Osteoblast (primary cell): ENCODE measurements at regions not wholly inside any gene's neighbourhood (a gene's known extent, or its start where the extent isn't known, plus 50 kb on each side); places are given as distances from the start of the nearest gene placed in this dataset.
A peak's percentile ranks its signal among the peaks of the same experiment; 100 is the strongest.

ENCODE experiments used
- DNase-seq: peaks from one replicate; pipeline ENCODE4 v3.0.0; 2011; ENCODE audit warnings: low spot score, mixed read lengths; ENCODE audit not compliant: insufficient read length; ENCODE audit errors: missing footprints
- H2AFZ ChIP-seq: 2 replicates; pipeline ENCODE4 v1.6.0; 2011; ENCODE audit warnings: mild to moderate bottlenecking, low read length
- H3K27ac ChIP-seq: 2 replicates; pipeline ENCODE4 v1.5.1; 2011; ENCODE audit warnings: mild to moderate bottlenecking, low read depth, low read length, moderate library complexity
- H3K27me3 ChIP-seq: 2 replicates; pipeline ENCODE4 v1.6.0; 2012; ENCODE audit warnings: mild to moderate bottlenecking, control low read depth, inconsistent platforms, low read length, moderate library complexity; ENCODE audit not compliant: insufficient read depth
- H3K36me3 ChIP-seq: 2 replicates; pipeline ENCODE4 v1.5.1; 2011; ENCODE audit warnings: mild to moderate bottlenecking, low read length, control low read depth, moderate library complexity; ENCODE audit not compliant: insufficient read depth
- H3K4me1 ChIP-seq: 2 replicates; pipeline ENCODE4 v1.5.1; 2011; ENCODE audit warnings: mild to moderate bottlenecking, low read length, control low read depth, moderate library complexity; ENCODE audit not compliant: insufficient read depth
- H3K4me2 ChIP-seq: 2 replicates; pipeline ENCODE4 v1.6.0; 2011; ENCODE audit warnings: mild to moderate bottlenecking, low read length; ENCODE audit not compliant: insufficient read depth
- H3K4me3 ChIP-seq: fragments of 200-600 bp; sonication (generic); 3 replicates; pipeline ENCODE4 v1.5.1; 2012; ENCODE audit warnings: mild to moderate bottlenecking, low read length, inconsistent platforms; ENCODE audit not compliant: insufficient read depth
- H3K79me2 ChIP-seq: 2 replicates; pipeline ENCODE4 v1.6.0; 2012; ENCODE audit warnings: mild to moderate bottlenecking, low read length, control low read depth, inconsistent platforms; ENCODE audit not compliant: insufficient read depth
- H3K9me3 ChIP-seq: 2 replicates; pipeline ENCODE4 v1.5.1; 2011; ENCODE audit warnings: low read depth, low read length, control low read depth
- H4K20me1 ChIP-seq: 2 replicates; pipeline ENCODE4 v1.6.0; 2012; ENCODE audit warnings: mild to moderate bottlenecking, low read length, control low read depth; ENCODE audit not compliant: insufficient read depth
- CTCF ChIP-seq: IDR thresholded peaks from 2 replicates; pipeline ENCODE4 v1.5.1; 2011; ENCODE audit warnings: mild to moderate bottlenecking, low read depth, low read length, moderate library complexity; ENCODE audit errors: extremely low read depth

GRCh38 chr2:137847443-137847842 lies 116.8 kb upstream of the HNMT start:
- no peak for DNase-seq
- Histone ChIP-seq H2AFZ (no peak overlapping the region), H3K9me3 (no peaks in the 10 kb centered on the region), H3K79me2 (no peaks in the 10 kb centered on the region), H3K27me3 (no peaks in the 10 kb centered on the region), H3K4me2 (no peak overlapping the region), H4K20me1 (no peaks in the 10 kb centered on the region), H3K4me1 (no peaks in the 10 kb centered on the region), H3K36me3 (no peaks in the 10 kb centered on the region), H3K27ac (no peak overlapping the region), H3K4me3 (no peak overlapping the region)
- TF ChIP-seq CTCF = no peak

DNA sequence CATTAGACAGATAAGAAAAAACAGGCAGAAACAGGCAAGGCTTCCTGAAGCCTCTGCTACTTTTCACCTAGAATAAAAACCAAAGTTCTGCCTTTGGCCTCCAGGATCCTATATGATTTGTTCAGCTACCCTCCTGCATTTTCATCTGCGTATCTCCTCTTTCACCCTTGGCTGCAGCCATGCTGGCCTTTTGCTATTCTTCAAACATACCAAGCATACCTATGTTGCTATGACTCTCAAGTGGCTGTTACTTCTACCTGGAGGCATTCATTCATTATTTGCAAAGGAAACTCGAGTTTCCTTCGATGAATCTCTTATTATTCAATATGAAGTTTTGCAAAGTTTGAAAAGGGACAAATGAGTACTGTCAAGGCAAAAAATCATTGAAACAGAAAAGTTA lies 106.4 kb upstream of the HNMT start:
- Histone ChIP-seq H3K36me3 (no peaks in the 10 kb centered on the region), H2AFZ (no peak overlapping the region), H3K27ac (no peak overlapping the region), H3K4me3 (no peak overlapping the region), H3K4me2 (no peak overlapping the region), H4K20me1 (no peaks in the 10 kb centered on the region), H3K4me1 (no peaks in the 10 kb centered on the region), H3K9me3 (no peaks in the 10 kb centered on the region), H3K27me3 (no peaks in the 10 kb centered on the region), H3K79me2 (no peaks in the 10 kb centered on the region)
- DNase-seq = no peak
- TF ChIP-seq CTCF = no peak

DNA sequence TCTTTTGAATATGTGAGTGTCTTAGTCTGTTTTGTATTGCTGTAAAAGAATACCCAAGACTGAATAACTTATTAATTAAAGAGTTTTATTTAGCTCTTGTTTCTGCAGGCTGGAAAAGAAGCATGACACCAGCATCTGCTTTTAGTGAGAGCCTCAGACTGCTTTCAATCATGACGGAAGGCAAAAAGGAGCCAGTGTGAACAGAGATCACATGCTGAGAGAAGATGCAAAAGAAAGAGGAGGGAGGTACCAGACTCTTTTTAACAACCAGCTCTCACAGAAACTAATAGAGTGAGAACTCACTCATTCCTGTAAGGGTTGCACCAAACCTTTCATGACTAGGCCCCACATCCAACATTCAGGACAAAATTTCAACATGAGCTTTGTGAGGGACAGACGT lies 101.6 kb upstream of the HNMT start:
- Histone ChIP-seq H3K27me3 (no peaks in the 10 kb centered on the region), H3K9me3 (no peaks in the 10 kb centered on the region)
- TF ChIP-seq CTCF = no peak

GRCh38 chr2:137865954-137866540 lies 98.2 kb upstream of the HNMT start:
- TF ChIP-seq CTCF = peak; percentile 71
- no peak overlapping the region for H3K4me3 ChIP-seq
- H3K9me3 ChIP-seq = no peaks in the 10 kb centered on the region

More for the DNA sequence above, 101.6 kb upstream of the HNMT start:
- no peaks in the 10 kb centered on the region for H3K36me3 ChIP-seq
- H3K4me2 ChIP-seq = no peak overlapping the region
- no peak overlapping the region for H3K4me3 ChIP-seq
- no peak overlapping the region for H3K27ac ChIP-seq
- H2AFZ ChIP-seq = no peak overlapping the region
- H3K4me1 ChIP-seq = no peaks in the 10 kb centered on the region
- H4K20me1 ChIP-seq = no peaks in the 10 kb centered on the region
- H3K79me2 ChIP-seq = no peaks in the 10 kb centered on the region
- no peak for DNase-seq

More at GRCh38 chr2:137865954-137866540, 98.2 kb upstream of the HNMT start:
- Histone ChIP-seq H2AFZ (no peak overlapping the region), H3K27ac (no peak overlapping the region), H3K27me3 (no peaks in the 10 kb centered on the region), H3K36me3 (no peaks in the 10 kb centered on the region), H3K4me2 (no peak overlapping the region), H3K4me1 (no peaks in the 10 kb centered on the region), H3K79me2 (no peaks in the 10 kb centered on the region), H4K20me1 (no peaks in the 10 kb centered on the region)
- DNase-seq = no peak
